ENCODE measurements at regions not wholly inside any gene's neighbourhood (a gene's known extent, or its start where the extent isn't known, plus 50 kb on each side); places are given as distances from the start of the nearest gene placed in this dataset.

DNA sequence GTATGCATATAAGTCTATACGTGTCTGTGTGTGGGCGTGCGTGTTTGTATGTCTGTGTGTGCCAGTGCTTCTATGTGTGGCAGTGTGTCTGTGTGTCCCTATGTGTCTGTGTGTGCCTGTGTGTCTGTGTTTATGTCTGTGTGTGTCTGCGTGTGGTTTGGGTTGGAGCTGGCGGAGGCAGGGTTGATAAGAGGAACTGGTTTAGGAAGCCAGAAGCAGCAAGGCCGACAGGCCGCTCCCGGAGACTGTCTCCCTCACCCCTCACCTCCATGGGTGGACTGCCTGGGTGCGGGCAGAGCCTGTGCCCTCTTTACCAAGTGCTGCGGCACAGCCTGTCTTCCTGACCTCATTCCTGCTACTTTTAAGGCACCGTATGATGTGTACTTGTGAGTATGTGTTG lies 327.1 kb upstream of the B3GAT1 start:
- no peak for TF ChIP-seq POLR2A (IDR thresholded peaks at IDR 0.05; ENCODE audit: low read length)
- TF ChIP-seq GATA1 (IDR thresholded peaks at IDR 0.05; ENCODE audit: low read depth, low read length), result no peak
